GM18502 (cell line): ENCODE measurements at regions not wholly inside any gene's neighbourhood (a gene's known extent, or its start where the extent isn't known, plus 50 kb on each side); places are given as distances from the start of the nearest gene placed in this dataset.

Experiments
- ATAC-seq: cut with Tn5 transposase; IDR thresholded peaks from one replicate; pipeline ENCODE4 v1.9.1; 2021; ENCODE audit warnings: mild to moderate bottlenecking; ENCODE audit not compliant: unreplicated experiment, poor library complexity

GRCh38 chr12:132409495-132410295 is 80.3 kb upstream of the FBRSL1 start:
- no peak for ATAC-seq

- no peak for ATAC-seq
These were observed 79.5 kb upstream of the GALNT9 start for GRCh38 chr12:132408626-132409494.

GRCh38 chr12:132407992-132408391 is 78.6 kb upstream of the GALNT9 start:
- ATAC-seq = no peak

- no peak for ATAC-seq
These were observed 78.1 kb upstream of the GALNT9 start for GRCh38 chr12:132407451-132407961.

- ATAC-seq = no peak
These were observed 77.4 kb upstream of the GALNT9 start for GRCh38 chr12:132406493-132407450.

GRCh38 chr12:132405742-132406251 is 76.4 kb upstream of the GALNT9 start:
- ATAC-seq = no peak

GRCh38 chr12:132404951-132405741 is 75.8 kb upstream of the GALNT9 start:
- no peak for ATAC-seq

- ATAC-seq = no peak
These were observed 75.1 kb upstream of the GALNT9 start for GRCh38 chr12:132404435-132404855.

- no peak for ATAC-seq
These were observed 74.4 kb upstream of the GALNT9 start for GRCh38 chr12:132403636-132404434.

GRCh38 chr12:132402831-132403416 is 73.5 kb upstream of the GALNT9 start:
- ATAC-seq = no peak

- ATAC-seq = no peak
These were observed 72.6 kb upstream of the GALNT9 start for GRCh38 chr12:132401982-132402381.

- ATAC-seq = no peak
These were observed 70.7 kb upstream of the GALNT9 start for GRCh38 chr12:132400011-132400641.

- ATAC-seq = no peak
These were observed 70.0 kb upstream of the GALNT9 start for GRCh38 chr12:132399092-132400010.

GRCh38 chr12:132398386-132398991 is 69.1 kb upstream of the GALNT9 start:
- no peak for ATAC-seq

GRCh38 chr12:132397934-132398385 is 68.6 kb upstream of the GALNT9 start:
- ATAC-seq = no peak
